IMR-90 (cell line): ENCODE measurements at regions not wholly inside any gene's neighbourhood (a gene's known extent, or its start where the extent isn't known, plus 50 kb on each side); places are given as distances from the start of the nearest gene placed in this dataset.

Experiments
- ATAC-seq: fragments of 200-7000 bp; cut with Tn5 transposase; 2 replicates; pipeline ENCODE4 v1.9.1; 2020; ENCODE audit warnings: low read depth, mild to moderate bottlenecking, moderate library complexity
- BruUV-seq: library from RNA; stranded (reverse); fragments of 400-500 nt; replicated peaks from 2 replicates; lab custom pipeline; 2021; lab: Mats Ljungman, UMichigan
- CTCF ChIA-PET: fragments of 300-600 bp; formaldehyde crosslinking; extraction: SDS; loops from one replicate; lab custom pipeline; 2021; ENCODE audit warnings: antibody characterized with exemption; lab: Yijun Ruan, JAX
- POLR2A ChIA-PET: fragments of 300-600 bp; sonication (Branson Sonifier 250); formaldehyde crosslinking; loops from one replicate; lab custom pipeline; 2022; ENCODE audit warnings: antibody characterized with exemption; ENCODE audit not compliant: unreplicated experiment; lab: Charles Lee
- DNase-seq: peaks from one replicate; pipeline ENCODE4 v3.0.0; 2013
- H2AFZ ChIP-seq: replicated peaks from 2 replicates; pipeline ENCODE3; 2013; ENCODE audit warnings: low read length, mild to moderate bottlenecking; ENCODE audit not compliant: poor library complexity
- H2AK5ac ChIP-seq: 2 replicates; pipeline ENCODE4 v1.6.1; 2013; ENCODE audit warnings: low read depth, low read length, inconsistent platforms
- H2AK9ac ChIP-seq: replicated peaks from 2 replicates; pipeline ENCODE3; 2013; ENCODE audit warnings: mild to moderate bottlenecking, low read depth, low read length, moderate library complexity; ENCODE audit not compliant: poor library complexity
- H2BK120ac ChIP-seq: 2 replicates; pipeline ENCODE4 v1.6.1; 2013; ENCODE audit warnings: low read depth, low read length, inconsistent platforms
- H2BK15ac ChIP-seq: 3 replicates; pipeline ENCODE4 v1.6.1; 2013; ENCODE audit warnings: low read depth, low read length, inconsistent platforms
- H2BK20ac ChIP-seq: 2 replicates; pipeline ENCODE4 v1.6.1; 2013; ENCODE audit warnings: low read depth, mild to moderate bottlenecking, inconsistent platforms, low read length, moderate library complexity
- H2BK5ac ChIP-seq: 2 replicates; pipeline ENCODE4 v1.6.1; 2013; ENCODE audit warnings: mild to moderate bottlenecking, low read depth, low read length, inconsistent platforms; ENCODE audit not compliant: poor library complexity, severe bottlenecking
- H3K14ac ChIP-seq: replicated peaks from 2 replicates; pipeline ENCODE4 v1.6.1; 2013; ENCODE audit warnings: low read depth, low read length, inconsistent platforms
- H3K18ac ChIP-seq: 2 replicates; pipeline ENCODE4 v1.6.1; 2013; ENCODE audit warnings: low read depth, low read length, control low read depth
- H3K23ac ChIP-seq: 2 replicates; pipeline ENCODE4 v1.6.1; 2013; ENCODE audit warnings: low read depth, low read length, inconsistent platforms
- H3K27ac ChIP-seq: 2 replicates; pipeline ENCODE4 v1.5.1; 2013; ENCODE audit warnings: mild to moderate bottlenecking, control low read depth, low read length; ENCODE audit not compliant: insufficient read depth
- H3K27me3 ChIP-seq: 2 replicates; pipeline ENCODE4 v1.6.1; 2013; ENCODE audit warnings: low read length; ENCODE audit not compliant: control insufficient read depth, insufficient read depth
- H3K36me3 ChIP-seq: 2 replicates; pipeline ENCODE4 v1.6.1; 2013; ENCODE audit warnings: low read length, mixed read lengths; ENCODE audit not compliant: control insufficient read depth, insufficient read depth
- H3K4ac ChIP-seq: 2 replicates; pipeline ENCODE4 v1.6.1; 2013; ENCODE audit warnings: low read depth, low read length, inconsistent platforms
- H3K4me1 ChIP-seq: 2 replicates; pipeline ENCODE4 v1.6.1; 2013; ENCODE audit warnings: low read length, mixed read lengths; ENCODE audit not compliant: control insufficient read depth, insufficient read depth
- H3K4me2 ChIP-seq: 2 replicates; pipeline ENCODE4 v1.6.1; 2013; ENCODE audit warnings: low read depth, mild to moderate bottlenecking, control low read depth, low read length, moderate library complexity
- H3K4me3 ChIP-seq: 2 replicates; pipeline ENCODE4 v1.5.1; 2013; ENCODE audit warnings: low read depth, mild to moderate bottlenecking, control low read depth, low read length, moderate library complexity; ENCODE audit not compliant: insufficient read depth
- H3K56ac ChIP-seq: 2 replicates; pipeline ENCODE4 v1.6.1; 2013; ENCODE audit warnings: low read length, inconsistent platforms; ENCODE audit not compliant: insufficient read depth; ENCODE audit errors: extremely low read depth
- H3K79me1 ChIP-seq, 2 experiments: 2 replicates each; pipeline ENCODE4 v1.6.1; 2013; ENCODE audit warnings: low read length in 2 of 2, inconsistent platforms in 1 of 2, low read depth in 1 of 2
- H3K9ac ChIP-seq: 2 replicates; pipeline ENCODE4 v1.6.1; 2013; ENCODE audit warnings: low read depth, low read length, control low read depth
- H3K9me1 ChIP-seq: 2 replicates; pipeline ENCODE4 v1.6.1; 2013; ENCODE audit warnings: low read length, inconsistent platforms; ENCODE audit not compliant: insufficient read depth
- H3K9me3 ChIP-seq: 2 replicates; pipeline ENCODE4 v1.6.1; 2013; ENCODE audit warnings: low read length; ENCODE audit not compliant: control insufficient read depth, insufficient read depth
- H4K20me1 ChIP-seq: 2 replicates; pipeline ENCODE4 v1.6.1; 2013; ENCODE audit warnings: low read length, inconsistent platforms; ENCODE audit not compliant: insufficient read depth
- H4K5ac ChIP-seq: 2 replicates; pipeline ENCODE4 v1.6.1; 2013; ENCODE audit warnings: mild to moderate bottlenecking, low read depth, low read length, control low read depth
- H4K8ac ChIP-seq, 2 experiments: 2 replicates each; pipeline ENCODE4 v1.6.1; 2013; ENCODE audit warnings: low read depth in 2 of 2, low read length in 2 of 2, control low read depth in 1 of 2, inconsistent platforms in 1 of 2
- H4K91ac ChIP-seq: 2 replicates; pipeline ENCODE4 v1.6.1; 2013; ENCODE audit warnings: low read depth, low read length, inconsistent platforms; ENCODE audit not compliant: insufficient read depth
- BHLHE40 ChIP-seq: fragments of 150-350 bp; IDR thresholded peaks from 2 replicates; pipeline ENCODE4 v1.6.1; 2016; ENCODE audit warnings: mild to moderate bottlenecking, low read depth, low read length
- CHD1 ChIP-seq: IDR thresholded peaks from 2 replicates; pipeline ENCODE4 v1.6.1; 2012; ENCODE audit warnings: low read depth, low read length, improper control_type of control experiment
- FOS ChIP-seq: fragments of 150-350 bp; IDR thresholded peaks from 2 replicates; pipeline ENCODE4 v1.6.1; 2016; ENCODE audit warnings: low read depth, low read length
- NFE2L2 ChIP-seq: fragments of 150-350 bp; IDR thresholded peaks from 2 replicates; pipeline ENCODE4 v1.6.1; 2016; ENCODE audit warnings: low read depth, mild to moderate bottlenecking, low read length
- RAD21 ChIP-seq: IDR thresholded peaks from 2 replicates; pipeline ENCODE4 v1.6.1; 2012; ENCODE audit warnings: low read length, improper control_type of control experiment
- RFX5 ChIP-seq: IDR thresholded peaks from 2 replicates; pipeline ENCODE4 v1.8.0; 2012; ENCODE audit warnings: low read depth, mild to moderate bottlenecking, low read length, moderate library complexity
- WGBS, 2 experiments: methylation state at CpG; one replicate each; pipeline versions ENCODE4 v1.1.5 to v1.1.7; 2013; ENCODE audit warnings: missing lambda C conversion rate in 2 of 2; ENCODE audit not compliant: insufficient read length in 1 of 2; ENCODE audit errors: extremely low coverage in 2 of 2; 5-methylcytosine and 5-hydroxymethylcytosine counted together
- dilution Hi-C: fragments of 300-500 bp; cut with HindIII; formaldehyde crosslinking; loops from one replicate; pipeline ENCODE4 v1.14.3; 2018; ENCODE audit warnings: low sequenced_read_pairs; ENCODE audit not compliant: unreplicated experiment
- in situ Hi-C: fragments of 300-500 bp; cut with MboI; formaldehyde crosslinking; loops from 3 replicates; pipeline ENCODE4 v1.14.3; 2019; ENCODE audit warnings: low sequenced_read_pairs, inconsistent platforms, mixed read lengths
- intact Hi-C: fragments of 100-400 bp; cut with micrococcal nuclease; formaldehyde crosslinking; loops from 2 replicates; pipeline ENCODE4 v1.10.0; 2022

GRCh38 chr12:126879842-126880241 lies 1387.1 kb upstream of the TMEM132C start:
- Histone ChIP-seq H3K9ac (no peak overlapping the region), H3K79me1 (no peaks in the 10 kb centered on the region), H3K4me1 (no peaks in the 10 kb centered on the region), H2BK5ac (no peak overlapping the region), H4K5ac (no peak overlapping the region), H3K23ac (no peak overlapping the region), H3K36me3 (no peaks in the 10 kb centered on the region), H3K18ac (no peak overlapping the region), H2BK120ac (no peak overlapping the region), H3K27ac (no peak overlapping the region), H2AFZ (no peak overlapping the region), H3K56ac (no peak overlapping the region), H3K4me3 (no peak overlapping the region), H3K9me3 (peaks cover 17% of the 10 kb centered on the region), H3K27me3 (no peaks in the 10 kb centered on the region), H2AK9ac (no peak overlapping the region), H2BK15ac (no peak overlapping the region), H4K91ac (no peak overlapping the region), H3K14ac (no peak overlapping the region), H4K8ac (no peak overlapping the region), H3K4me2 (no peak overlapping the region), H3K4ac (no peak overlapping the region), H2AK5ac (no peak overlapping the region), H4K20me1 (no peaks in the 10 kb centered on the region), H2BK20ac (no peak overlapping the region), H3K9me1 (no peaks in the 10 kb centered on the region)
- ATAC-seq (no peak), DNase-seq (no peak)
- WGBS, 2 experiments: no CpG with 5 or more reads among the region's 2 CpGs
- POLR2A ChIA-PET: no interaction called here
- BruUV-seq: no TSS peak
- TF ChIP-seq CHD1 (no peak), RFX5 (no peak), BHLHE40 (no peak), NFE2L2 (no peak), FOS (no peak), RAD21 (no peak)
- in situ Hi-C loops (no loop called here), intact Hi-C loops (no loop called here), dilution Hi-C loops (no loop called here)
- CTCF ChIA-PET: no interaction called here
